ENCODE measurements at regions not wholly inside any gene's neighbourhood (a gene's known extent, or its start where the extent isn't known, plus 50 kb on each side); places are given as distances from the start of the nearest gene placed in this dataset.

GRCh38 chr16:72317446-72317845 is 145.5 kb upstream of the PMFBP1 start:
- Mint-ChIP-seq H3K9me3 (peaks cover 23% of the 10 kb centered on the region), H3K27ac (peak overlapping the region in 2 of 3 experiments; percentile 20 to 23), H3K4me1 (peaks cover 6% of the 10 kb centered on the region), H3K4me3 (no peak overlapping the region), H3K36me3 (ENCODE audit: low read depth) (peaks cover 43% of the 10 kb centered on the region), H3K27me3 (ENCODE audit: low read depth) (no peaks in the 10 kb centered on the region)
- no peak for TF ChIP-seq CTCF (IDR thresholded peaks at IDR 0.05; ENCODE audit: unreplicated experiment in 3 of 3)

- H3K27ac Mint-ChIP-seq: no peak overlapping the region
These were observed 141.9 kb upstream of the PMFBP1 start for GRCh38 chr16:72313903-72314302.

GRCh38 chr16:72312828-72313227 is 140.9 kb upstream of the PMFBP1 start:
- peaks cover 12% of the 10 kb centered on the region for H3K9me3 Mint-ChIP-seq
- H3K36me3 Mint-ChIP-seq (ENCODE audit: low read depth): peaks cover 11% of the 10 kb centered on the region
- peak overlapping the region in 2 of 3 experiments; percentile 8 to 51 for H3K27ac Mint-ChIP-seq
- no peak for TF ChIP-seq CTCF (IDR thresholded peaks at IDR 0.05; ENCODE audit: unreplicated experiment in 3 of 3)
- H3K27me3 Mint-ChIP-seq (ENCODE audit: low read depth): no peaks in the 10 kb centered on the region
- peaks cover 6% of the 10 kb centered on the region for H3K4me1 Mint-ChIP-seq
- H3K4me3 Mint-ChIP-seq: no peak overlapping the region

More at GRCh38 chr16:72313903-72314302, 141.9 kb upstream of the PMFBP1 start:
- peaks cover 15% of the 10 kb centered on the region for H3K9me3 Mint-ChIP-seq
- no peak for TF ChIP-seq CTCF (IDR thresholded peaks at IDR 0.05; ENCODE audit: unreplicated experiment in 3 of 3)
- peaks cover 13% of the 10 kb centered on the region for H3K36me3 Mint-ChIP-seq (ENCODE audit: low read depth)
- no peaks in the 10 kb centered on the region for H3K27me3 Mint-ChIP-seq (ENCODE audit: low read depth)
- H3K4me1 Mint-ChIP-seq: peaks cover 6% of the 10 kb centered on the region
- no peak overlapping the region for H3K4me3 Mint-ChIP-seq

- H3K36me3 Mint-ChIP-seq (ENCODE audit: low read depth): peaks cover 16% of the 10 kb centered on the region
- no peak overlapping the region for H3K27ac Mint-ChIP-seq
- no peaks in the 10 kb centered on the region for H3K4me1 Mint-ChIP-seq
- H3K9me3 Mint-ChIP-seq: peaks cover 14% of the 10 kb centered on the region
- no peak overlapping the region for H3K4me3 Mint-ChIP-seq
- TF ChIP-seq CTCF (IDR thresholded peaks at IDR 0.05; ENCODE audit: unreplicated experiment in 3 of 3): no peak
- no peaks in the 10 kb centered on the region for H3K27me3 Mint-ChIP-seq (ENCODE audit: low read depth)
These were observed 139.5 kb upstream of the PMFBP1 start for GRCh38 chr16:72311426-72311825.

- no peak for TF ChIP-seq CTCF (IDR thresholded peaks at IDR 0.05; ENCODE audit: unreplicated experiment in 3 of 3)
- H3K4me1 Mint-ChIP-seq: no peaks in the 10 kb centered on the region
- H3K4me3 Mint-ChIP-seq: no peak overlapping the region
- H3K27ac Mint-ChIP-seq: no peak overlapping the region
- peaks cover 19% of the 10 kb centered on the region for H3K9me3 Mint-ChIP-seq
- H3K36me3 Mint-ChIP-seq (ENCODE audit: low read depth): peaks cover 30% of the 10 kb centered on the region
- no peaks in the 10 kb centered on the region for H3K27me3 Mint-ChIP-seq (ENCODE audit: low read depth)
These were observed 137.0 kb upstream of the PMFBP1 start for GRCh38 chr16:72309001-72309400.

- Mint-ChIP-seq H3K4me3 (no peak overlapping the region), H3K4me1 (no peaks in the 10 kb centered on the region), H3K27me3 (ENCODE audit: low read depth) (peaks cover under 1% of the 10 kb centered on the region), H3K9me3 (peaks cover 23% of the 10 kb centered on the region), H3K36me3 (ENCODE audit: low read depth) (peaks cover 36% of the 10 kb centered on the region), H3K27ac (no peak overlapping the region)
- TF ChIP-seq CTCF (IDR thresholded peaks at IDR 0.05; ENCODE audit: unreplicated experiment in 3 of 3): no peak
These were observed 136.4 kb upstream of the PMFBP1 start for GRCh38 chr16:72308396-72308795.

Measured in nephron (organoid).